GM12892 (cell line): ENCODE measurements at regions not wholly inside any gene's neighbourhood (a gene's known extent, or its start where the extent isn't known, plus 50 kb on each side); places are given as distances from the start of the nearest gene placed in this dataset.

Source experiments
- POLR2A ChIP-seq: IDR thresholded peaks from 2 replicates; pipeline ENCODE4 v1.6.1; 2011; ENCODE audit warnings: low read depth, low read length, control low read depth
- TAF1 ChIP-seq: IDR thresholded peaks from 2 replicates; pipeline ENCODE4 v1.6.1; 2011; ENCODE audit warnings: low read depth, mild to moderate bottlenecking, control low read depth, low read length, borderline replicate concordance

- TF ChIP-seq TAF1, result no peak
- TF ChIP-seq POLR2A, result no peak
Measured at GRCh38 chr4:138864961-138865720, 150.4 kb upstream of the NOCT start.
